ENCODE measurements at regions not wholly inside any gene's neighbourhood (a gene's known extent, or its start where the extent isn't known, plus 50 kb on each side); places are given as distances from the start of the nearest gene placed in this dataset.

DNA sequence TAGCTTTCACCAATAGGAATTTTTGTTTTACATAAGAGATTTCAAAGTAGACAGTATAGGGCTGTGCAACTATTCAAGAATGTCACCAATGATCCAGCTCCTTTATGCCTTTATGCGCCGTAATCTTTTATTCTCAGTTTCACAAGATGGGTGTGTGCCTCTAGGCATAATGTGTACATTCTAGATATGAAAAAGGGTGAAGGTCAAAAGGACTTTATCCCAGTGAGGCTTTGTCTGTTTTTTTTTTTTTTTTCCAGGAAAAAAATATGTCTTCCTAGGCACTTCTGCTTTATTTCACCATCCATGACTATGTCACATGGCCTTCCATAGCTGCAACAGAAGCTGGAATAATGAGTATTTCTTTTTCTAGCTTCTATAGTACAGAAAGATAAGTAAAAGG lies 142.3 kb upstream of the IGF1 start:
- no peak for DNase-seq (ENCODE audit: low read depth in 1 of 2, low spot score in 1 of 2)
- Histone ChIP-seq H3K27ac (no peak overlapping the region), H3K4me1 (ENCODE audit: low read depth) (no peaks in the 10 kb centered on the region), H3K36me3 (no peaks in the 10 kb centered on the region), H3K9me3 (ENCODE audit: low read depth) (no peaks in the 10 kb centered on the region), H3K27me3 (no peaks in the 10 kb centered on the region), H3K4me3 (no peak overlapping the region)
- TF ChIP-seq, protein P1, sequence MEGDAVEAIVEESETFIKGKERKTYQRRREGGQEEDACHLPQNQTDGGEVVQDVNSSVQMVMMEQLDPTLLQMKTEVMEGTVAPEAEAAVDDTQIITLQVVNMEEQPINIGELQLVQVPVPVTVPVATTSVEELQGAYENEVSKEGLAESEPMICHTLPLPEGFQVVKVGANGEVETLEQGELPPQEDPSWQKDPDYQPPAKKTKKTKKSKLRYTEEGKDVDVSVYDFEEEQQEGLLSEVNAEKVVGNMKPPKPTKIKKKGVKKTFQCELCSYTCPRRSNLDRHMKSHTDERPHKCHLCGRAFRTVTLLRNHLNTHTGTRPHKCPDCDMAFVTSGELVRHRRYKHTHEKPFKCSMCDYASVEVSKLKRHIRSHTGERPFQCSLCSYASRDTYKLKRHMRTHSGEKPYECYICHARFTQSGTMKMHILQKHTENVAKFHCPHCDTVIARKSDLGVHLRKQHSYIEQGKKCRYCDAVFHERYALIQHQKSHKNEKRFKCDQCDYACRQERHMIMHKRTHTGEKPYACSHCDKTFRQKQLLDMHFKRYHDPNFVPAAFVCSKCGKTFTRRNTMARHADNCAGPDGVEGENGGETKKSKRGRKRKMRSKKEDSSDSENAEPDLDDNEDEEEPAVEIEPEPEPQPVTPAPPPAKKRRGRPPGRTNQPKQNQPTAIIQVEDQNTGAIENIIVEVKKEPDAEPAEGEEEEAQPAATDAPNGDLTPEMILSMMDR (IDR thresholded peaks at IDR 0.05; ENCODE audit: low read depth, low read length): no peak

DNA sequence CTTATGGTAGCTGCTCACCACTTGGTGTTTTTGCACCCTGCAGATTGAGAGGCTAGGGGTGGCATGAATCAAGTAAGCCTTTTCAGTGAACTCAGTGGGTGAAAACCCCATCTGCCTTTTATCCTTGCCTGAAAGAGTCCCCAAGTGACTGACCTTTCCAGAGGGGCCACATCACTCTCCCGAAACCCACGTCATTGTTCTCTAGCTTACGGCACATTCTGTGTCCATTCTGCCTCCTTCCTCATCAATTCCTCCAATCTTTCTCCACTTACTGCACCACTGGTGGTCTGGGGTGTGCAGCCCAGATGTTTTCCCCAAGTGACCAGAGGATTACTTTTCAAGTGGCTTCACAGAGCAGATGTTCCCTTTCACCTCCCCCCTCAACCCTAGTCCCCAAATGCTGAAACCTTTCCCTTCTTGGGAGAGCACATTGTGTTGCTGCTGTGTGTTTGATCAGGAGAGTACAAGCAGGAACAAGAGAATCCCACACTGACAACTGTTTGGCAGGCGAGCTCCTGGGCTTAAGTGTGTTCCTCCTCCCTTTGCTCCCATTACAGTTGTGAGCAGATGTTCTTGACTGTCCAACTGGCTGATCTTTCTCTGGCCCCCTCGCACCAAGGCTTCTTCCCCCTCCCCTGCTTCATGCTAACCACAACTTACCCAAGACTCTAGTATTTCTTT lies 138.0 kb upstream of the IGF1 start:
- TF ChIP-seq, protein P1 (IDR thresholded peaks at IDR 0.05; ENCODE audit: low read depth, low read length): no peak
- no peaks in the 10 kb centered on the region for H3K4me1 ChIP-seq (ENCODE audit: low read depth)
- H3K4me3 ChIP-seq: no peak overlapping the region
- no peak overlapping the region for H3K27ac ChIP-seq
- no peak for DNase-seq (ENCODE audit: low read depth in 1 of 2, low spot score in 1 of 2)
- no peaks in the 10 kb centered on the region for H3K36me3 ChIP-seq
- H3K9me3 ChIP-seq (ENCODE audit: low read depth): no peaks in the 10 kb centered on the region
- H3K27me3 ChIP-seq: no peaks in the 10 kb centered on the region

DNA sequence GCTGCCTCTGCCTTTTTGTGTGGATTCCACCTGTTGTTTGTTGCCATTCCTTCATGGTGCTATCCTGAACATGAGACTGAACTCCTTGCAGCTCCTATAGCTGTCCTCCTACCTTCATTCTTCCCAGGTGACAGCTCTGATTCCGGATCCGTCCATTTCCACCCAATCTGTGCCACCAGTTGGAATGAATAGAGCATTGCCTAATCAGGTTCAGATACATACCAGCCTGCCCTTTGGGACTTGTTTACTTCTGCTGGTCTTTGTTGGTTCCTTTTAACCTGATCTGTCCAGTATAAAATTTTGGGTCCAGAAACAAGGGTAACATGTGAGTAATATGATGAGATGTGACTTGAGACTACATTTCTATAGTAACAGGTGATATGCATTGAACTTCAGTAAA lies 136.3 kb upstream of the IGF1 start:
- DNase-seq (ENCODE audit: low read depth in 1 of 2, low spot score in 1 of 2): no peak
- H3K4me1 ChIP-seq (ENCODE audit: low read depth): no peaks in the 10 kb centered on the region
- TF ChIP-seq, protein P1 (IDR thresholded peaks at IDR 0.05; ENCODE audit: low read depth, low read length): no peak
- H3K36me3 ChIP-seq: no peaks in the 10 kb centered on the region
- H3K27ac ChIP-seq: no peak overlapping the region
- H3K4me3 ChIP-seq: no peak overlapping the region
- H3K27me3 ChIP-seq: no peaks in the 10 kb centered on the region
- no peaks in the 10 kb centered on the region for H3K9me3 ChIP-seq (ENCODE audit: low read depth)

- Histone ChIP-seq H3K36me3 (no peaks in the 10 kb centered on the region), H3K4me1 (ENCODE audit: low read depth) (no peaks in the 10 kb centered on the region), H3K27ac (no peak overlapping the region), H3K9me3 (ENCODE audit: low read depth) (no peaks in the 10 kb centered on the region), H3K27me3 (no peaks in the 10 kb centered on the region), H3K4me3 (no peak overlapping the region)
- TF ChIP-seq, protein P1 (IDR thresholded peaks at IDR 0.05; ENCODE audit: low read depth, low read length): no peak
- DNase-seq (ENCODE audit: low read depth in 1 of 2, low spot score in 1 of 2): no peak
Observed at GRCh38 chr12:102611995-102612394, 131.6 kb upstream of the IGF1 start.

- no peak for DNase-seq (ENCODE audit: low read depth in 1 of 2, low spot score in 1 of 2)
- H3K36me3 ChIP-seq: no peaks in the 10 kb centered on the region
- H3K4me1 ChIP-seq (ENCODE audit: low read depth): no peaks in the 10 kb centered on the region
- no peak overlapping the region for H3K27ac ChIP-seq
- no peaks in the 10 kb centered on the region for H3K27me3 ChIP-seq
- TF ChIP-seq, protein P1 (IDR thresholded peaks at IDR 0.05; ENCODE audit: low read depth, low read length): no peak
- H3K9me3 ChIP-seq (ENCODE audit: low read depth): no peaks in the 10 kb centered on the region
- no peak overlapping the region for H3K4me3 ChIP-seq
Observed at GRCh38 chr12:102609996-102610395, 129.6 kb upstream of the IGF1 start.

Data from cardiac muscle cell (in vitro differentiated cells and primary cell).